Mucosa of gallbladder (tissue), 1 donor: ENCODE measurements at regions not wholly inside any gene's neighbourhood (a gene's known extent, or its start where the extent isn't known, plus 50 kb on each side); places are given as distances from the start of the nearest gene placed in this dataset.

Experiments
- DNase-seq: peaks from one replicate; pipeline ENCODE4 v3.0.0-alpha.2; 2020; ENCODE audit warnings: low spot score
- donor health status: DM: no; HTN: no; CAD: no.

DNA sequence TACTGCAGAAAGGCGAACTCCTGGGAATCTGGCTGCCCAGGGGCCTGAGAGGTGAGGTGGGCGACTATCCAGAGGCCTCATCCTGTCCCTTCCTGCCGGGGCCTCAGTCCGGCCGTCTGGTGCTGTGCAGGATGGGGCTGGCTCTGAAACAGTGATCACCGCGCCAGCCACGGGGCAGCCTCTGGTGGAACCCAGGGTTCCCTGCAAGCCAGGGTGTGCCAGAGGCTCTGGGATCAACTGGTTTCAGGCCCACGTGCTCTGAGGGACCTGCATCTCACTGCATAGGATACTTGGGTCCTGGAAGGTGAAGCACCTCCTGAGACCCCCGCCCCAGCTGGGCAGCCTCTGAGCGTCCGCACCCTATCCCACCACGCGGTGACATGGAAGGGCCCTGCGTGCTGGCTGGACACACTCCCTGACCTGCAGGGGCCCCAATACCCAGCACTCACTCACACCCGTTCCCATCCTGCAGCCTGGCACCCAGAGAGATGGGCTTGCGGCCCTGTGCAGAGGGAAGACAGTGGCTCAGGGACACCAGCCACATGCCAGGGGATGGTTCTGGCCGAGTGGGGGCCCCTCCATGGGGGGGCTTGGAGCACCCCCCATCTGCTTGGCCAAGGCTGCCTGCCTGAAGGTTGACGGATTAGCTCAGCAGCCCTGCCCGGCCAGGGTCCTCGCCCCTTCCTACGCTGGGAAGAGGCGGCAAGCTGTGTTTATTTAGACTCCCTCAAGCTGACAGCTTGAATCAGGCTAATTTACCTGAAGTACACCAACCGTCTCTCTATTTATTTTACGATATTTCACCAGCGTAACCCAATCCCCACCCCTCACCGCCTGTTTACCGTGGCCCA, 64.3 kb upstream of the TTC34 start:
- no peak for DNase-seq

- DNase-seq = no peak
Observed at GRCh38 chr1:2866422-2867086, 65.1 kb upstream of the TTC34 start.

DNA sequence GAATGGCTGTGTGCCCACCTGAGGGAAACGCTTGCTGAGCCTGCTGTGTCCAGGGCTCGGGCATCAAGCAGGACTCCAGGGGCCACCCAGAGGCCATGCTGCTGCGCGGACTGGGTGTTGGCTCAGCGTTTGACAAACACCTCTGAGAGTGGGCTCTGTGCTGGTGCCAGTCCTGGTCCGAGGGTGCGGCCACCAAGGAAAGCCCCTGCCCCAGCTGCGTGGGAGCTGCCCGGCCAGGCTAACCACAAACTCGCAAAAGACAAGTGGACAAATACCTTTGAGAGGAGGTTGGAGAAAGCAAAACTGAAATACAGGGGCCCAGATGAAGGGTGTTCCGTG, 65.6 kb upstream of the TTC34 start:
- DNase-seq = no peak

DNA sequence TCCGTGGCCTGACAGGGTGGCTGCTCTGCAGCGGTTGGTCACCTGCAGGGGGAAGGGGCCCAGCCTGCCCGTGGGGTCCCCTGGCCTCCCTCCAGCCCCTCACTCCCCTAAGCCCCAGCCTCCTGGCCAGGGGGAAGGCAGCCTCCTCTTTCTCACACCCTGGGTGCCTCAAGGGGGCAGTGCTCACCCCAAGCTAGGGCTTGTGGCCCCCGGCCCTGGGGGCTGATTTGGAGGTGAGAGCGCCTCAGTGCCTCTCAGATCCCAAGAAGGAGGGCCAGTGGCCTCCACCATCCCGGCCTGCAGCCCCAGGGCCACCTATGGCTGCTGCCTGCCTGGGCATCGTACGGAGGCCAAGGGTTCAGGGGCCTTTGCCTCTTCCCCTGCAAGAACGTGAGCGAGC, 66.4 kb upstream of the TTC34 start:
- no peak for DNase-seq

GRCh38 chr1:2868571-2869195, 67.2 kb upstream of the TTC34 start:
- DNase-seq = no peak

DNA sequence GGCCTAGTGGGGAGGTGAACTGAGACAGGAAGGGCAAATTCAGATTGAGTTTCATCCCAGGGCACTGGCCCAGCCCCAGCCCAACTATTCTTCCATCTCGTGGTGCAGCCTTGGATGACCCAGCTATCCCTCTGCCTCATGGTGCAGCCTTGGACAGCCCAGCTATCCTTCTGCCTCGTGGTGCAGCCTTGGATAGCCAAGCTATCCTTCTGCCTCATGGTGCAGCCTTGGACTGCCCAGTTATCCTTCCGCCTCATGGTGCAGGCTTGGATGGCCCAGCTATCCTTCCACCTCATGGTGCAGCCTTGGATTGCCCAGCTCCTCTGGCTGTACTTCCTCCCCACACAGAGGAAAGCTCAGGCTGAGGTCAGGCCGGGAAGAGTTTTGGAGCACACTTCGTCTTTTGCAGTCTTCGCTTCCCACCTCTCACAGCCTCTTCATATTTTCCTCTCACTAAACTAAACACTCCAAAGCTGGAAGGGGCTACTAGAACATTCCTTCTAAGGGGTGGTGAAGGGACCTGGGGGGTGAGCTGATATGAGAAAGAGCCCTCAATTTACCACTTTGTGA, 69.8 kb upstream of the TTC34 start:
- no peak for DNase-seq

DNA sequence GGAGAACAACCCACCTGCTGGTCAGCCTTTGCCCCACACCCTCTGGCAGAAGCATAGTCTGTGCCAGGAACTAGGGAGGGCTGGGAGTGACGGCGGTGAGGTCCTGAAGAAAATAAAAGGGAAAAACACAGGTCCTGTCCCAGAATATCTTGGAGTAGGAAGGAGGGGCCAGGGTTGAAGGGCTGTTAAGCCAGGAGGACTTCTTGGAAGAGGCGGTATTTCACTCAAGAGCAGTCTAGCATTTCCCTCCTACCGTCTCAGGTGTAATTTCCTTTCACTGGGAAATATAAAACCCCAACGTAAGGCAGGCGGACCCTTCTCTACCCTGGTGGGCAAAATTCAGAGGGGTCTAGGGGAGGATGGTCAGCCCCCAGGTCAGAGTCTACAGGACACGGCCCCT, 72.7 kb upstream of the TTC34 start:
- no peak for DNase-seq

DNA sequence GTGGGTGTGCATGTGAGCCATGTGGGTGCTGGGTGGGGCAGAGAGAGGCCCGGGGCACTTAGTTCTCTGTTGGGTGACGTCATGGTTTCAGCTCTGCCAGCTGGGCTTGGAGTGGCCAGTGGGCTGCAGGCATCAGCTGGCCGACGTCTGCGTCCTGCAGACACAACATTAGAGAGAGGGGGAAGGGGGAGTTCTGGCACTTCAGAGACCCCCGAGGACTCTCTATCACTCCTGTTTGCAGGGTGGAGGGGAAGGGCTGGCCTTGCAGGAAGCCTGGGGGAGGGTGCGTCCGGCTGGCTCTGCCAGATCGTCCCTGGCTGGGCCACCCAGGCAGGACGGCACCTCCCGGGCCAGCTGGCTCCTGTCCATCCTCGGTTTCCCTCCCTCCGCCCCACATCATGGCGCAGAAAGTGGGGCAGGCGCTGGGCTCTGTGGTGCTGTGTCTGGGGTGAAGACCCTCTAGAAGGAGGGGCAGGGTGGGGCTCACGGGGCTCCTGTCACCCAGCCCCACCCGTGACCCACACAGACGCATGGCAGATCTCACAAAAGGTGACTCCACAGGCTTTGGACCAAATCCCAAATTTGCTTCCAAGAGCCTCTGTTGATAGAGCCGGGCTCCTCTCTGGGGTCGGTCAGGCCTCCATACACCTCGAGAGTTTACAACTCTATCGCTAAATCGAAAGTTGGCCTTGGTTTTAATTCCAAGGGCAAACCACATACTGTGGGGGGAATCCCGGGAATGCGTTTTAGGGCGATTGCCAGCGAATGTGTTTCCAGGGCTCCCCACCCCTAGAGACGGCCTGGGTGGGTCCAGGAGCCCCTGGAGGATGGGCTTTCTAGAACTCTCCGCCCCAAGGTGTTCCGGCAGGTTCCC, 73.4 kb upstream of the TTC34 start:
- no peak for DNase-seq

GRCh38 chr1:2875707-2876561, 74.4 kb upstream of the TTC34 start:
- DNase-seq = peak; percentile 18

DNA sequence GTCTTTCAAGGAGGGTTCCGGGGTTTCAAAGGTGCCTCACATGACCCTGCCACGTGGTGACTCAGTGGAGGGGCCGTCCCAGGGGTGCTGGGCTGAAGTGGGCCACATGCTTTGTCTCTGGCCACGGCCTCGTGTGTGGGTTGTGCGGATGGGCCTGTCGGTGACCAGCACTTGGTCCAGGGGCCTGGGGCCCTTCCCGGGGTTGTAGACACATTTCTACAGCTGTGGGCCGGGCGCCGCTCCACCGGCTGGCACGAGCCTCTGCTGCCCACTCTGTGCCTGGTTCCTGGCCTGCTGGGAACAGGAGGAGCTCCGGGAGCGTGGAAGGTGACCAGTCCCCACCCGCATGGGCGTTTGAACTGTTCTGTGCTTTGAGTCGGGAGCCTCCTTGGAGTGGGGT, 75.4 kb upstream of the TTC34 start:
- no peak for DNase-seq

DNA sequence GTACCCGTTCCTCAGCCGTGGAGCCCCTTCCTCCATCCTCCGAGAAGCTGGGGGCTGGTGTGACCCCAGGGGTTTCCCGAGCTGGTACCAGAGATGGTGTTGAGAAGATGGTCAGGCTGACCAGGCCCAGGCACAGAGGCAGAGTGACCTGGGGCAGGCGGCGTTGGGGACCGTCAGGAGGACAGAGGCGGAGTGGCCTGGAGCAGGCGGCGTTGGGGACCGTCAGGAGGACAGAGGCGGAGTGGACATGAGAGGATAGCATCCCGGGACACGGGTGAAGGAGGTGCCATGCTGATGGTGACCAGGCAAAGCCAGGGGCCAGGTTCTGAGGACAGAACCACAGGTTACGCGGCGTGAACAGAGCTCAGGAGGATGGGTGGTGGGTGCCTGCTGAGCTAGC, 75.9 kb upstream of the TTC34 start:
- no peak for DNase-seq

DNA sequence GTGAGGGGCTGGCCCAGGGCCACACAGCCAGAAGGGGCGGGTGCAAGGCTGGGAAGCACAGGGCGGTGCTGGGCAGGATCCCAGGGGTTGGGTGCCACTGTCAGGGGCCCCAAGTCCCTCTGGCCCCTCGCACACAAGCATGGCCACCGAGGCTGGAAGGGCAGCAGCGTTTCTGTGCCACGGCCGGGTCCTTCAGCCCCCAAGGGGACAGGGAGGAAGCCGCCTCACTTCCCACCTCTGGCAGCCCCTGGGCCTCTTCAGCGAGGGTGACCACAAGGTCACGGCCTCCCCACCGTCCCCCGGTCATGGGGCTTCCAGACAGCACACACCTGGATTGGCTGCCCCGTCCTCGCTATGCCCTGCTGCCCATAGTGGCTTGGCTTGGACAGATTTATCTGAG, 77.1 kb upstream of the TTC34 start:
- no peak for DNase-seq

GRCh38 chr1:2879026-2879425, 77.5 kb upstream of the TTC34 start:
- DNase-seq = no peak

- DNase-seq = no peak
Observed at GRCh38 chr1:2879591-2879990, 78.1 kb upstream of the TTC34 start.

DNA sequence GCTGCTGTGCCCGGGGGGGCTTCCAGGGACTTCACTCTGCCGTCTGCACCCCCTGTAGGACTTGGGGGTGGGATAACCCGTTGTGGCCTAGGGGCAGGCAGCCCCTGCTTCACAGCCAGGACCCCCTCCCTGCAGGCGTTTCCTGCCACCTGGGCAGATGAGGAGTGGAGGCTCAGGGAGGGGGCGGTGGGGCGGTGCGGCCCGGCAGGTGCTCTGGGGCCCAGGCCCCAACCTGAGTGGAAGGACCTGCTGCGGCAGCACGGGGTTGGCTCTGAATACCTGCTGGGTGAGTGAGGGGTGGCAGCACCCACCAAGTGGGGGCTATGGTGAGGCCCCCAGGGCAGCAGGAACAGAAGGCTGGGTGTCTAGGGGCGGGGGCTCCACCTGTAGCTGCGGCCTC, 78.6 kb upstream of the TTC34 start:
- no peak for DNase-seq

DNA sequence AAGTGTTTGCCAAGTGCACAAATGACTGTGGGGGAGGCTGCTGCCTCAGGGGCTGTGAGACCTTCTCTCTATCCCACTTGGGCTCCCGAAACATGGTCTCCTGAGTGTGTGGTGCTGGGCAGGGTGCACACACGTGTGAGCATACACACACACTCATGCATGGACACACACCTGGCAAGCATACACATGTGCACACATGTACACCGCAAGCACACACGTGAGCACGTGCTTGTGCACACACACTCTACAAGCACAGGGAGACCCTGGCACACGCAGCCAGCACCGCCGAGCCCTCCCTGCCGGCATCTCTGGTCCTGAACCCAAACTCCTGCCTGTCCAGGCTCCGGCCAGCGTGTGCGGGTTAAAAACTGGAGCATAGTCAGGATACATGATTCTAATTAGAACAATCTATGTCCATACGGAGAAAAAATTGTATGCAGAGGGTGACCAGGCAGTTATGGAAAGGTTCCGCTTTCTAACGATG, 79.4 kb upstream of the TTC34 start:
- DNase-seq = no peak

- no peak for DNase-seq
Observed at GRCh38 chr1:2881556-2881955, 80.1 kb upstream of the TTC34 start.

DNA sequence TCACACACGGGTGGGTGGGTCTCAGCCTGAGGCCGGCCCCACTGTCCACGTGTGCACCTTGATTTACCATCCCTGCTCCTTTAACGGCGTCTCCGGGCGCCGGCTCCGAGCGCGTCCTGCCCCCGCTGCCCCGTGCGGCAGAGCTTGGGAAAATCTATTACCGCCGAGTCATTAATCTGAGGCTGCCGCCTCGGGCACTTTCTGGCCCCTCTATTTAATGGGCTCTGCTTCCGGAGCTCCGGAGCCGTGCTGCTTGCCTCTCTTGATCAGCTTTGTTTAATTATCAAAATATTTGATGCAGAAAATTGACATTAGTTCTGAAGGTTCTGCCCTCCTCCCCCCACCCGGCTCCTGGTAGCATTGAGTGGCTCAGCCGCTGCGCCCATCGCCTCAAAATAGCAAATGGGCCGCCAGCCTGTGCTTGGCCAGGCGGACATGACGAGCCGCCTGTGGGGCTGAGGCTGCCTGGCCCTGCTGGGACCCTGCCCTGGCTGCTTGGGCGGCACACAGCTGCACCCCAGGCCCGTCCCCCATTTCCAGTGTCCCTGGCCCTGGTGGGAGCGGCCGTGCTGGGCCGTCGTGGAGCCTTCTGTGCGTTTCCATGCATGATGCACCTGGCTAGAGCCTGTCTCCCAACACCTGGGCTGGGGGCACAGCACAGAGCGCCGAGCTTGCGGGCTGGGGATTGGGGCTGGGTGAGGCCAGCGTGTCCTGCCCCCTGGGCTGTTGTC, 81.6 kb upstream of the TTC34 start:
- DNase-seq = no peak

DNA sequence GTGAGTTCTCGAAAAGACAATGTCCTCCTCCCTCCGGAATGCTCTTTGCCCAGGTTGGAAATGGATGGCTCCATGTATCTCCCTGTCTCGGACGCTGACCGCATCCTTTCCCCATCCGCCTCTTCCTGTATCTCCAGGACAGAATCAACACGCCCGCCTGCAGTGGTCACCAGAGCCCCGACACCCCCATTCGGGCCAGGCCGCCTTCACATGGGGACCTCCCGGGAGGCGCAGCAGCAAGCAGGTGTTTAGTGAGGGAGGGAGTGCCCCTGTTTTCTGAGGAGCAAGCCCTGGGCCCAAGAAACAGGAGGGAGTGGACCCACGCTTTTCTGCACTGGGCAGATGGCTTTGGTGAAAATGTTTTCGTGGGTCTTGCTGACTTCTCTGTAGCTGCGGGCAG, 83.5 kb upstream of the TTC34 start:
- no peak for DNase-seq

- DNase-seq = no peak
Observed at GRCh38 chr1:2886631-2887030, 85.1 kb upstream of the TTC34 start.
